ENCODE measurements at regions not wholly inside any gene's neighbourhood (a gene's known extent, or its start where the extent isn't known, plus 50 kb on each side); places are given as distances from the start of the nearest gene placed in this dataset.

DNA sequence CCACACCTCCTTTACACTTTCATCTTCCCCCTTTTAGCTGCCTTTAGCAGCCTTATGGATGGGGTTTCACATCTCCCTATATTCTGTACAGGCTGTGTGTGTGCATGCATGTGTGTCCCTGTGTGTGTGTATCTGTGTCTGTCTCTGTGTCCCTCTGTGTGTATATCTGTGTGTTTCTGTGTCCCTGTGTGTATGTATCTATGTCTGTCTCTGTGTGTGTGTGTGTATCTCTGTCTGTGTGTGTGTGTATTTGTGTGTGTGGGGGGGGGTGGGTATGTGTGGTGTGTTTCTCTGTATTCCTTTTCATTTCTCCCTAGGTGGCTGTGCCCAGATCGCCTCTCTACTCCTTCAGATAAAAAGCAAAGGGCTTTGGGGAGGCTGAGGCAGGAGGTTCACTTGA is 52.2 kb upstream of the CD83 start:
- DNase-seq = no peak

DNA sequence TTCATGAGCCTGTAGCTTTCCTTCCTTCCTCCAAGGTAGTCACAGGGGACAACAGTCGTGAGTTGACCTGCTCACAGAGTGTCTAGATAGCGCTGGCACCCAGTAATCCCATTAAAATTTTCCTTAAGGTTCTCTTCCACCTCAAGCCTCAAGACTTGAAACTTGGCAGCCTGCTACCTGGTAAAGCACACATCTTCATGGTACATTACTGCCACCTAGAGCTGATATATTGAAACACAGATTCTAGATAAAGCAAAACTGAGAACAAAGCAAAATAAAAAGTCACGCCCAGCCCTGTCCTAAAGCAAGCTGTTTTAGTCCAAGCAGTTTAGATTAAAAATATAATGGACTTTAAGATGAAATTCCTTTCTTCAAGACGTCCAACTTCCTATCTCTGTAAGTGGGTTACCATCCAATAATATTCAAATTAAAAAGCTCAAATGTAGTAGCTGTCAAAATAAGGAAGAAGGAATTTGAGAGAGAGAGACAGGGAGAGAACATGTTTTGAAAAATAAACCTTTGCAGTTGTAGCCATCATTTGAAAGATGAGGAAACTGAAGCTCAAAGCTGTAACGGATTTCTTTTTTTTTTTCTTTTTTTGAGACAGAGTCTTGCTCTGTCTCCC is 50.7 kb upstream of the CD83 start:
- peak; percentile 62 for DNase-seq

DNA sequence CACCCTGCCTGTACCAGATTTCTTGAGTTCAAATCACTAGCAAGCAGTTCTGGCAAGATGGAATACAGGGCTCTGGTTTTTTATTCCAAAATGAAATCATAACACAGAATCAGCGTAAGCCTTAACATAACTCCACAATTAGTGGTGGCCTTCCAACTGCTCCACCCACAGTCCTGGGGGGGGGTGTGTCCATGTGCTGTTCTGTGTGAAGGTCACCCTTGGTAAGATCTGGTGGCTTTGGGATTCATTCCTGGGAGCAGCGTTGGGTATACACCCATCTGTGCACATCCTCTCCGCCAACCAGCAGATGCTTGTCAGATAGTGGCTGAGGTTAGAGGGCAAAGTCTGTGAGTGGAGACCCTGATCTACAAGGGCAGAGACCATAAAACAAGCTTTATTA is 49.9 kb upstream of the CD83 start:
- DNase-seq = no peak
